Right hindlimb (tissue), 1 donor: ENCODE measurements at regions not wholly inside any gene's neighbourhood (a gene's known extent, or its start where the extent isn't known, plus 50 kb on each side); places are given as distances from the start of the nearest gene placed in this dataset.
"Not testable (repeated sequence)": the region's sequence is repeated elsewhere in the genome, so short reads cannot be mapped to it uniquely, and the experiment has no call there.

Experiments
- DNase-seq: peaks from one replicate; pipeline ENCODE4 v3.0.0-alpha.2; 2018

DNA sequence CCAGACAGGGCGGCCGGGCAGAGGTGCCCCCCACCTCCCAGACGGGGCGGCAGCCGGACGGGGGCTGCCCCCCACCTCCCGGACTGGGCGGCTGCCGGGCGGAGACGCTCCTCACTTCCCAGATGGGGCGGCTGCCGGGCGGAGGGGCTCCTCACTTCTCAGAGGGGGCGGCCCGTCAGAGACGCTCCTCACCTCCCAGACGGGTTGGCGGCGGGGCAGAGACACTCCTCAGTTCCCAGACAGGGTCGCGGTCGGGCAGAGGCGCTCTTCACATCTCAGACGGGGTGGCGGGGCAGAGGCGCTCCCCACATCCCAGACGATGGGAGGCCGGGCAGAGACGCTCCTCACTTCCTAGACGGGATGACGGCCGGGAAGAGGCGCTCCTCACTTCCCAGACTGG lies 68.5 kb upstream of the GPC4 start:
- DNase-seq: not testable (repeated sequence)

GRCh38 chrX:133482056-133482952 lies 67.0 kb upstream of the GPC4 start:
- no peak for DNase-seq

DNA sequence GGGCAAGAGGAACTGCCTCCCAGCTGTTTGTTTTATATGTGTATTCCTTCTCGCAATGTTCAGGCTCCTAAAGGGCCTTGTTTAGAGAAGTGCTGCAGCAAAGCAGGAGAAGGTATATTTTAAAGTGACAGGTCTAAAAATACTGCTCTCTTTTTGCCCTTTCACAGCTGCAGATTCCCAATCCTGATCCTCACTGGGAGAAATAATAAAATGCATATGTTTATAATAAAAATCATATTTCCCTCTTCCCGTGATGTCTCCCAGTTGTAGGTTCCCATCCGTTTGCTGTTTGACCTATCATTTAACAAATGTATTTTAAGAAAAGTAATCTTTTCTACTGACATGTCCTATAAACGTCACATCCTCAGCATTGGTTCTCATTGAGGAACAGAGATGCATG lies 62.7 kb upstream of the GPC4 start:
- no peak for DNase-seq

GRCh38 chrX:133475953-133476352 lies 60.7 kb upstream of the GPC4 start:
- no peak for DNase-seq

GRCh38 chrX:133475521-133475920 lies 60.2 kb upstream of the GPC4 start:
- DNase-seq: peak; percentile 49

- no peak for DNase-seq
Measured at GRCh38 chrX:133474574-133474973, 59.3 kb upstream of the GPC4 start.

DNA sequence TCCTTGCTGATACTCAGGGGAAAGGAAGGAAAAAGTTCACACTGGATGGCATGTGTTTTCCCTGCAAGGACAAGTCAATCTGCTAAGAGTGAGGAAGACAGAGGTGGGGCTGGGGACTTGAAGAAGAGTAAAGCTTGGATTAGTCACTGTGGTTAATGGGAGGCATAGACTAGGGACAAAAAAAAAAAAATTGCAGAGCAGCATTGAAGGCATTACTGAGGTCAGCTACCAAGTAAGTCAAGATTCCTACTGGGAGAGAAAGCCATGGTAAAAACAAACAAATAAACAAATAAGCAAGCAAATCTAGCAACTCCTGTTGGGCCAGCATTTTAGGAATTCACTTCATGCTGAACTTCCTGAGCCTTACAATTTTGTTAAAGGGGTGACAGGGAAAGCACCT lies 58.2 kb upstream of the GPC4 start:
- DNase-seq: no peak

- DNase-seq: no peak
Measured at GRCh38 chrX:133468051-133468450, 52.8 kb upstream of the GPC4 start.

GRCh38 chrX:133465254-133465653 lies 50.0 kb upstream of the GPC4 start:
- DNase-seq: no peak
